Osteocyte (in vitro differentiated cells): ENCODE measurements at regions not wholly inside any gene's neighbourhood (a gene's known extent, or its start where the extent isn't known, plus 50 kb on each side); places are given as distances from the start of the nearest gene placed in this dataset.
"Not testable (repeated sequence)": the region's sequence is repeated elsewhere in the genome, so short reads cannot be mapped to it uniquely, and the experiment has no call there.

ENCODE experiments used
- DNase-seq: peaks from one replicate; pipeline ENCODE4 v3.0.0; 2021; ENCODE audit warnings: mixed read lengths; ENCODE audit not compliant: unreplicated experiment; ENCODE audit errors: extremely low spot score
- H3K27ac Mint-ChIP-seq: one replicate; pipeline ENCODE4 v1.8.0; 2021; ENCODE audit warnings: mild to moderate bottlenecking, mixed read lengths; ENCODE audit not compliant: unreplicated experiment
- H3K27me3 Mint-ChIP-seq: one replicate; pipeline ENCODE4 v1.8.0; 2021; ENCODE audit warnings: mixed read lengths; ENCODE audit not compliant: unreplicated experiment
- H3K36me3 Mint-ChIP-seq: one replicate; pipeline ENCODE4 v1.8.0; 2021; ENCODE audit warnings: mixed read lengths; ENCODE audit not compliant: unreplicated experiment
- H3K4me1 Mint-ChIP-seq: one replicate; pipeline ENCODE4 v1.8.0; 2021; ENCODE audit warnings: mixed read lengths; ENCODE audit not compliant: unreplicated experiment
- H3K4me3 Mint-ChIP-seq: one replicate; pipeline ENCODE4 v1.8.0; 2021; ENCODE audit warnings: mild to moderate bottlenecking, moderate library complexity, mixed read lengths; ENCODE audit not compliant: unreplicated experiment
- H3K9me3 Mint-ChIP-seq: one replicate; pipeline ENCODE4 v1.8.0; 2021; ENCODE audit warnings: mixed read lengths; ENCODE audit not compliant: unreplicated experiment
- CTCF ChIP-seq: fragments of 200-600 bp; sonication (generic); IDR thresholded peaks from 2 replicates; pipeline ENCODE4 v1.5.0; 2021; ENCODE audit warnings: antibody characterized with exemption, mild to moderate bottlenecking, moderate library complexity

DNA sequence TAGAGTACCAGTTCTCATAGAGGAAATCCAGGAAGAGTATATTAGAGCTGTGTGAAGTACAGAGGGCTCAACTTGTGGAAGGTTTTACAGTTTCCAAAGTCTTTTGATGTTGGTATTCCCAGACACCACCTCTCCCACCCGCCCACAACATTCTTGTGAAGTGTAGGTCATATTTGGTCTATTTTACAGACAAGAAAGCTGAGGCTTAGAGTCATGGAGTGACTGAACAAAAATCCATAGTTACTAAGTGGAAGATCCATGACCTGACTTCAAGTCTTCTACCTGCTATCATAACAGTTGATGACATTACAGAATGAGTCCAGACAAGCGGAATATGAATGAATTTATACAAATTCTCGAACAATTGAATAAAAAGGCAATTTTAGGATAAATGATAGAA is 187.1 kb upstream of the RPS23 start:
- no peaks in the 10 kb centered on the region for H3K36me3 Mint-ChIP-seq

GRCh38 chr5:82459626-82460025 is 181.5 kb upstream of the RPS23 start:
- H3K4me3 Mint-ChIP-seq, result no peak overlapping the region
- no peak for DNase-seq

More for the DNA sequence above, 187.1 kb upstream of the RPS23 start:
- no peak for TF ChIP-seq CTCF
- peaks cover 33% of the 10 kb centered on the region for H3K9me3 Mint-ChIP-seq
- peaks cover 13% of the 10 kb centered on the region for H3K27me3 Mint-ChIP-seq
- no peak overlapping the region for H3K27ac Mint-ChIP-seq
- no peak overlapping the region for H3K4me3 Mint-ChIP-seq
- H3K4me1 Mint-ChIP-seq, result peaks cover 4% of the 10 kb centered on the region
- DNase-seq, result no peak

DNA sequence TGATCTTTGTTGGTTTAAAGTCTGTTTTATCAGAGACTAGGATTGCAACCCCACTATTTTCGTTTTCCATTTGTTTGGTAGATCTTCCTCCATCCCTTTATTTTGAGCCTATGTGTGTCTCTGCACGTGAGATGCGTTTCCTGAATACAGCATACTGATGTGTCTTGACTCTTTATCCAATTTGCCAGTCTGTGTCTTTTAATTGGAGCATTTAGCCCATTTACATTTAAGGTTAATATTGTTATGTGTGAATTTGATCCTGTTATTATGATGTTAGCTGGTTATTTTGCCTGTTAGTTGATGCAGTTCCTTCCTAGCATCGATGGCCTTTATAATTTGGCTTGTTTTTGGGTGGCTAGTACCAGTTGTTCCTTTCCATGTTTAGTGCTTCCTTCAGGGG is 177.2 kb upstream of the RPS23 start:
- not testable (repeated sequence) for DNase-seq, H3K27ac Mint-ChIP-seq, H3K36me3 Mint-ChIP-seq, H3K27me3 Mint-ChIP-seq, H3K9me3 Mint-ChIP-seq, H3K4me1 Mint-ChIP-seq, H3K4me3 Mint-ChIP-seq

More at GRCh38 chr5:82459626-82460025, 181.5 kb upstream of the RPS23 start:
- no peaks in the 10 kb centered on the region for H3K36me3 Mint-ChIP-seq
- H3K27me3 Mint-ChIP-seq, result peaks cover 10% of the 10 kb centered on the region
- TF ChIP-seq CTCF, result no peak
- H3K9me3 Mint-ChIP-seq, result peaks cover 30% of the 10 kb centered on the region
- no peak overlapping the region for H3K27ac Mint-ChIP-seq
- H3K4me1 Mint-ChIP-seq, result no peaks in the 10 kb centered on the region

GRCh38 chr5:82448374-82448773 is 170.2 kb upstream of the RPS23 start:
- TF ChIP-seq CTCF, result no peak
- H3K27me3 Mint-ChIP-seq, result peaks cover 19% of the 10 kb centered on the region
- no peak for DNase-seq
- H3K36me3 Mint-ChIP-seq, result no peaks in the 10 kb centered on the region
- H3K9me3 Mint-ChIP-seq, result no peaks in the 10 kb centered on the region
- H3K4me1 Mint-ChIP-seq, result no peaks in the 10 kb centered on the region
- no peak overlapping the region for H3K4me3 Mint-ChIP-seq
- H3K27ac Mint-ChIP-seq, result no peak overlapping the region

- H3K9me3 Mint-ChIP-seq, result no peaks in the 10 kb centered on the region
- no peak for TF ChIP-seq CTCF
- no peak overlapping the region for H3K4me3 Mint-ChIP-seq
- H3K27me3 Mint-ChIP-seq, result peaks cover 22% of the 10 kb centered on the region
- H3K4me1 Mint-ChIP-seq, result no peaks in the 10 kb centered on the region
- H3K36me3 Mint-ChIP-seq, result no peaks in the 10 kb centered on the region
- no peak for DNase-seq
- no peak overlapping the region for H3K27ac Mint-ChIP-seq
These were observed 169.8 kb upstream of the RPS23 start for GRCh38 chr5:82447913-82448312.

DNA sequence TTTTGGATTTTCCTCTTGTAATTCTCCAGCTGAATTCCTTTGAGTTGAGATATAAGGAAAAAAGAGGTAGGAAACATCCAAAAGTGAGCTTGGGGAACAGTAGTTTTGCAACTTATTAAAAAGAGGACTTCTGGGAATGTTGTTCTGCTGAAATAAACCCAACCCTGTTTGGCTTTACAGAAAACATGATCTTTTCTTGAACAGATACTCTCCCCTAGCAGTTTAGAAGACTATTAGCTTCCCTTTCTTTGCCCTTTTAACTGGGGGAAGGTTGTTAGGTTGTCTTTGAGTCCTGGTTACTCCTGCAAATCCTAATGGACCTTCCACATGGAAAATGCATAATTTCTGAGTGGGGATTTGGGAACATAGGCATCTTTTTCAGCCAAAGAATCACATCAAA is 168.7 kb upstream of the RPS23 start:
- no peak overlapping the region for H3K4me3 Mint-ChIP-seq
- H3K27me3 Mint-ChIP-seq, result peaks cover 22% of the 10 kb centered on the region
- H3K27ac Mint-ChIP-seq, result no peak overlapping the region
- no peak for TF ChIP-seq CTCF
- no peaks in the 10 kb centered on the region for H3K36me3 Mint-ChIP-seq
- DNase-seq, result no peak
- no peaks in the 10 kb centered on the region for H3K4me1 Mint-ChIP-seq
- no peaks in the 10 kb centered on the region for H3K9me3 Mint-ChIP-seq
